ENCODE measurements at regions not wholly inside any gene's neighbourhood (a gene's known extent, or its start where the extent isn't known, plus 50 kb on each side); places are given as distances from the start of the nearest gene placed in this dataset.

DNA sequence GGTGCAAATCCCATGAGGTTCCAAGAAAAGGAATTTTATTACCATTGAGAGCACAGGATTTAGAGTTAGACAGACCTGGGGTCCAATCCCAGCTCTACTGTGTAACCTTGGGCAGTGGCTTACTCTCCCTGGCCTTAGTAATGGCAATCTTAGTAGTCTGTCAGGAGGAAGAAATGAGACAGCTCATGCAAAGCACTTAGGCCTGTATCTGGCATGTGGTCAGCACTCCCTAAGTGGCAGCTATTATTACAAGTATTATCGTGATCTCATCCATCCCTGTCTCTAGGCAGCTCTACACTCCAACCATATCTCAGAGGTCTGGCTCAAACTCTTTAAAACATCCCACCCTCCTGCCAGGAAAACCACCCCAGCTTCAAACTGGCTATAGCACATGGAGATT lies 129.6 kb upstream of the NALF2 start:
- Histone ChIP-seq H3K4me2 (ENCODE audit: low read depth, low read length, poor library complexity, severe bottlenecking) (no peak overlapping the region), H3K27ac (ENCODE audit: low read length) (no peak overlapping the region), H3K4me3 (ENCODE audit: low read length) (no peak overlapping the region), H2AFZ (ENCODE audit: low read length) (no peak overlapping the region), H3K9ac (ENCODE audit: low read length) (no peak overlapping the region), H4K20me1 (ENCODE audit: insufficient read depth, low read depth, low read length) (no peaks in the 10 kb centered on the region), H3K9me3 (ENCODE audit: low read length) (peaks cover 4% of the 10 kb centered on the region; the same call in 1 of the 2 replicates), H3K4me1 (ENCODE audit: low read length) (no peaks in the 10 kb centered on the region), H3K9me2 (replicated peaks; ENCODE audit: insufficient read depth, low read length) (no peaks in the 10 kb centered on the region), H3K27me3 (ENCODE audit: low read length) (no peaks in the 10 kb centered on the region), H3K79me2 (ENCODE audit: low read length) (no peaks in the 10 kb centered on the region), H3K36me3 (ENCODE audit: insufficient read depth, low read length) (no peaks in the 10 kb centered on the region)
- no peak for DNase-seq

- Histone ChIP-seq H3K4me2 (ENCODE audit: low read depth, low read length, poor library complexity, severe bottlenecking) (no peak overlapping the region), H3K9me2 (replicated peaks; ENCODE audit: insufficient read depth, low read length) (no peaks in the 10 kb centered on the region), H3K27me3 (ENCODE audit: low read length) (no peaks in the 10 kb centered on the region), H2AFZ (ENCODE audit: low read length) (no peak overlapping the region), H3K36me3 (ENCODE audit: insufficient read depth, low read length) (no peaks in the 10 kb centered on the region), H3K4me1 (ENCODE audit: low read length) (no peaks in the 10 kb centered on the region), H3K9me3 (ENCODE audit: low read length) (peaks cover 4% of the 10 kb centered on the region; the same call in 1 of the 2 replicates), H3K79me2 (ENCODE audit: low read length) (no peaks in the 10 kb centered on the region), H3K4me3 (ENCODE audit: low read length) (no peak overlapping the region), H3K27ac (ENCODE audit: low read length) (no peak overlapping the region), H3K9ac (ENCODE audit: low read length) (no peak overlapping the region), H4K20me1 (ENCODE audit: insufficient read depth, low read depth, low read length) (no peaks in the 10 kb centered on the region)
- DNase-seq: no peak
Measured at GRCh38 chrX:69372435-69372834, 131.7 kb upstream of the NALF2 start.

GRCh38 chrX:69371159-69371558 lies 133.0 kb upstream of the NALF2 start:
- Histone ChIP-seq H3K9ac (ENCODE audit: low read length) (no peak overlapping the region), H3K4me2 (ENCODE audit: low read depth, low read length, poor library complexity, severe bottlenecking) (no peak overlapping the region), H3K9me2 (replicated peaks; ENCODE audit: insufficient read depth, low read length) (no peaks in the 10 kb centered on the region), H3K4me3 (ENCODE audit: low read length) (no peak overlapping the region), H3K9me3 (ENCODE audit: low read length) (no peaks in the 10 kb centered on the region), H3K27me3 (ENCODE audit: low read length) (no peaks in the 10 kb centered on the region), H2AFZ (ENCODE audit: low read length) (no peak overlapping the region), H4K20me1 (ENCODE audit: insufficient read depth, low read depth, low read length) (no peaks in the 10 kb centered on the region), H3K79me2 (ENCODE audit: low read length) (no peaks in the 10 kb centered on the region), H3K4me1 (ENCODE audit: low read length) (no peaks in the 10 kb centered on the region), H3K27ac (ENCODE audit: low read length) (no peak overlapping the region), H3K36me3 (ENCODE audit: insufficient read depth, low read length) (no peaks in the 10 kb centered on the region)
- DNase-seq: no peak

GRCh38 chrX:69369999-69370398 lies 134.1 kb upstream of the NALF2 start:
- Histone ChIP-seq H3K9me3 (ENCODE audit: low read length) (no peaks in the 10 kb centered on the region), H2AFZ (ENCODE audit: low read length) (no peak overlapping the region)

GRCh38 chrX:69366183-69366582 lies 137.9 kb upstream of the NALF2 start:
- no peak overlapping the region for H3K4me3 ChIP-seq (ENCODE audit: low read length)
- no peaks in the 10 kb centered on the region for H3K4me1 ChIP-seq (ENCODE audit: low read length)
- H3K79me2 ChIP-seq (ENCODE audit: low read length): no peaks in the 10 kb centered on the region
- H3K9me3 ChIP-seq (ENCODE audit: low read length): no peaks in the 10 kb centered on the region
- no peak for DNase-seq
- H2AFZ ChIP-seq (ENCODE audit: low read length): no peak overlapping the region
- H3K9me2 ChIP-seq (replicated peaks; ENCODE audit: insufficient read depth, low read length): no peaks in the 10 kb centered on the region
- H4K20me1 ChIP-seq (ENCODE audit: insufficient read depth, low read depth, low read length): no peaks in the 10 kb centered on the region
- no peak overlapping the region for H3K27ac ChIP-seq (ENCODE audit: low read length)
- no peaks in the 10 kb centered on the region for H3K36me3 ChIP-seq (ENCODE audit: insufficient read depth, low read length)
- no peak overlapping the region for H3K4me2 ChIP-seq (ENCODE audit: low read depth, low read length, poor library complexity, severe bottlenecking)
- H3K27me3 ChIP-seq (ENCODE audit: low read length): no peaks in the 10 kb centered on the region
- H3K9ac ChIP-seq (ENCODE audit: low read length): no peak overlapping the region

More at GRCh38 chrX:69369999-69370398, 134.1 kb upstream of the NALF2 start:
- no peak for DNase-seq
- no peaks in the 10 kb centered on the region for H3K79me2 ChIP-seq (ENCODE audit: low read length)
- no peaks in the 10 kb centered on the region for H3K9me2 ChIP-seq (replicated peaks; ENCODE audit: insufficient read depth, low read length)
- H3K36me3 ChIP-seq (ENCODE audit: insufficient read depth, low read length): no peaks in the 10 kb centered on the region
- no peaks in the 10 kb centered on the region for H3K4me1 ChIP-seq (ENCODE audit: low read length)
- H3K27ac ChIP-seq (ENCODE audit: low read length): no peak overlapping the region
- H3K4me3 ChIP-seq (ENCODE audit: low read length): no peak overlapping the region
- no peaks in the 10 kb centered on the region for H3K27me3 ChIP-seq (ENCODE audit: low read length)
- H4K20me1 ChIP-seq (ENCODE audit: insufficient read depth, low read depth, low read length): no peaks in the 10 kb centered on the region
- no peak overlapping the region for H3K9ac ChIP-seq (ENCODE audit: low read length)
- no peak overlapping the region for H3K4me2 ChIP-seq (ENCODE audit: low read depth, low read length, poor library complexity, severe bottlenecking)

DNA sequence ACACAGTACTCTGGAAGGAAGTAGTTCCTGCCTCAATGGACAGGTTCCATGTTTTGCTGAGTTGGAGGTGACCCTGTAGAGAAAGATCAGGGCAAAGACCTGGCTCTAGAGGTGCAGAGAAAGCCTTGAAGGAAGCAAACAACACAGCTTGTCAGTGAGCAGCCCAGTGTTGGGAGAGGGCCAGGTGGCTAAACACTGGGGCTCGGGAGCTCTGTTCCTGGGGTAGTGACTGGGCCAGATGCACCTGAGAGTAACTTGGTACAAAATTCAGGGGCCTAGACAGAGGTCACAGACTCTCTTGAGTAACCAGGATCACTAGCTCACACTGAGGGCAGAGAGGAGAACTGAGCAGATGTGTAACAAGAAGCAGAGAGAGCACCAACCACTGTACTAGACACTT lies 138.4 kb upstream of the NALF2 start:
- Histone ChIP-seq H3K4me2 (ENCODE audit: low read depth, low read length, poor library complexity, severe bottlenecking) (no peak overlapping the region), H2AFZ (ENCODE audit: low read length) (no peak overlapping the region), H4K20me1 (ENCODE audit: insufficient read depth, low read depth, low read length) (no peaks in the 10 kb centered on the region), H3K27me3 (ENCODE audit: low read length) (no peaks in the 10 kb centered on the region), H3K9me3 (ENCODE audit: low read length) (no peaks in the 10 kb centered on the region), H3K27ac (ENCODE audit: low read length) (no peak overlapping the region), H3K4me1 (ENCODE audit: low read length) (no peaks in the 10 kb centered on the region), H3K9ac (ENCODE audit: low read length) (no peak overlapping the region), H3K4me3 (ENCODE audit: low read length) (no peak overlapping the region), H3K79me2 (ENCODE audit: low read length) (no peaks in the 10 kb centered on the region), H3K9me2 (replicated peaks; ENCODE audit: insufficient read depth, low read length) (no peaks in the 10 kb centered on the region), H3K36me3 (ENCODE audit: insufficient read depth, low read length) (no peaks in the 10 kb centered on the region)
- DNase-seq: no peak

GRCh38 chrX:69365349-69365748 lies 138.8 kb upstream of the NALF2 start:
- Histone ChIP-seq H3K36me3 (ENCODE audit: insufficient read depth, low read length) (no peaks in the 10 kb centered on the region), H3K9me3 (ENCODE audit: low read length) (no peaks in the 10 kb centered on the region), H3K27ac (ENCODE audit: low read length) (no peak overlapping the region), H4K20me1 (ENCODE audit: insufficient read depth, low read depth, low read length) (no peaks in the 10 kb centered on the region), H3K4me1 (ENCODE audit: low read length) (no peaks in the 10 kb centered on the region), H3K4me3 (ENCODE audit: low read length) (no peak overlapping the region), H2AFZ (ENCODE audit: low read length) (no peak overlapping the region), H3K4me2 (ENCODE audit: low read depth, low read length, poor library complexity, severe bottlenecking) (no peak overlapping the region), H3K9me2 (replicated peaks; ENCODE audit: insufficient read depth, low read length) (no peaks in the 10 kb centered on the region), H3K27me3 (ENCODE audit: low read length) (no peaks in the 10 kb centered on the region), H3K9ac (ENCODE audit: low read length) (no peak overlapping the region), H3K79me2 (ENCODE audit: low read length) (no peaks in the 10 kb centered on the region)
- no peak for DNase-seq

GRCh38 chrX:69362856-69363255 lies 141.3 kb upstream of the NALF2 start:
- Histone ChIP-seq H3K4me3 (ENCODE audit: low read length) (no peak overlapping the region), H3K4me2 (ENCODE audit: low read depth, low read length, poor library complexity, severe bottlenecking) (no peak overlapping the region), H2AFZ (ENCODE audit: low read length) (no peak overlapping the region), H3K4me1 (ENCODE audit: low read length) (no peaks in the 10 kb centered on the region), H3K9me2 (replicated peaks; ENCODE audit: insufficient read depth, low read length) (no peaks in the 10 kb centered on the region), H3K27ac (ENCODE audit: low read length) (no peak overlapping the region), H3K79me2 (ENCODE audit: low read length) (no peaks in the 10 kb centered on the region), H3K9ac (ENCODE audit: low read length) (no peak overlapping the region), H4K20me1 (ENCODE audit: insufficient read depth, low read depth, low read length) (no peaks in the 10 kb centered on the region), H3K36me3 (ENCODE audit: insufficient read depth, low read length) (no peaks in the 10 kb centered on the region), H3K9me3 (ENCODE audit: low read length) (no peaks in the 10 kb centered on the region), H3K27me3 (ENCODE audit: low read length) (no peaks in the 10 kb centered on the region)
- no peak for DNase-seq

- Histone ChIP-seq H3K9me3 (ENCODE audit: low read length) (no peaks in the 10 kb centered on the region), H3K4me2 (ENCODE audit: low read depth, low read length, poor library complexity, severe bottlenecking) (no peak overlapping the region), H3K27me3 (ENCODE audit: low read length) (no peaks in the 10 kb centered on the region), H3K27ac (ENCODE audit: low read length) (no peak overlapping the region), H3K79me2 (ENCODE audit: low read length) (no peaks in the 10 kb centered on the region), H3K4me1 (ENCODE audit: low read length) (no peaks in the 10 kb centered on the region), H2AFZ (ENCODE audit: low read length) (no peak overlapping the region), H3K9me2 (replicated peaks; ENCODE audit: insufficient read depth, low read length) (no peaks in the 10 kb centered on the region), H4K20me1 (ENCODE audit: insufficient read depth, low read depth, low read length) (no peaks in the 10 kb centered on the region), H3K36me3 (ENCODE audit: insufficient read depth, low read length) (no peaks in the 10 kb centered on the region), H3K9ac (ENCODE audit: low read length) (no peak overlapping the region), H3K4me3 (ENCODE audit: low read length) (no peak overlapping the region)
- DNase-seq: no peak
Measured at GRCh38 chrX:69362354-69362753, 141.8 kb upstream of the NALF2 start.
